Fibroblast of the conjunctiva (primary cell): ENCODE measurements at regions not wholly inside any gene's neighbourhood (a gene's known extent, or its start where the extent isn't known, plus 50 kb on each side); places are given as distances from the start of the nearest gene placed in this dataset.
"Not testable (repeated sequence)": the region's sequence is repeated elsewhere in the genome, so short reads cannot be mapped to it uniquely, and the experiment has no call there.

Source experiments
- DNase-seq: peaks from one replicate; pipeline ENCODE4 v3.0.0-alpha.2; 2010; ENCODE audit warnings: low read depth

- not testable (repeated sequence) for DNase-seq
Observed at GRCh38 chr16:58983181-58983965, 249.3 kb upstream of the GOT2 start.

- DNase-seq = peak; percentile 13
Observed at GRCh38 chr16:58970775-58971174, 236.7 kb upstream of the GOT2 start.

GRCh38 chr16:58963479-58963878 is 229.4 kb upstream of the GOT2 start:
- DNase-seq = no peak

GRCh38 chr16:58962811-58963210 is 228.7 kb upstream of the GOT2 start:
- no peak for DNase-seq

GRCh38 chr16:58960484-58960883 is 226.4 kb upstream of the GOT2 start:
- DNase-seq = no peak

- DNase-seq = no peak
Observed at GRCh38 chr16:58960034-58960433, 225.9 kb upstream of the GOT2 start.

GRCh38 chr16:58958749-58959148 is 224.6 kb upstream of the GOT2 start:
- DNase-seq = no peak

GRCh38 chr16:58948244-58948643 is 214.1 kb upstream of the GOT2 start:
- no peak for DNase-seq

GRCh38 chr16:58940609-58941008 is 206.5 kb upstream of the GOT2 start:
- DNase-seq = no peak

GRCh38 chr16:58938811-58939210 is 204.7 kb upstream of the GOT2 start:
- DNase-seq = no peak

- no peak for DNase-seq
Observed at GRCh38 chr16:58937661-58938060, 203.5 kb upstream of the GOT2 start.

- DNase-seq = no peak
Observed at GRCh38 chr16:58933186-58933585, 199.1 kb upstream of the GOT2 start.

GRCh38 chr16:58931436-58931835 is 197.3 kb upstream of the GOT2 start:
- peak; percentile 13 for DNase-seq

GRCh38 chr16:58923094-58923493 is 189.0 kb upstream of the GOT2 start:
- DNase-seq = no peak

- DNase-seq = no peak
Observed at GRCh38 chr16:58913456-58913855, 179.3 kb upstream of the GOT2 start.

- no peak for DNase-seq
Observed at GRCh38 chr16:58912571-58912970, 178.5 kb upstream of the GOT2 start.

GRCh38 chr16:58906981-58907715 is 173.0 kb upstream of the GOT2 start:
- no peak for DNase-seq

GRCh38 chr16:58904291-58904690 is 170.2 kb upstream of the GOT2 start:
- no peak for DNase-seq

GRCh38 chr16:58889516-58889915 is 155.4 kb upstream of the GOT2 start:
- DNase-seq = no peak

GRCh38 chr16:58885528-58886170 is 151.5 kb upstream of the GOT2 start:
- DNase-seq = no peak

GRCh38 chr16:58884141-58884540 is 150.0 kb upstream of the GOT2 start:
- DNase-seq = no peak

GRCh38 chr16:58883131-58883530 is 149.0 kb upstream of the GOT2 start:
- DNase-seq = no peak

- DNase-seq = no peak
Observed at GRCh38 chr16:58882292-58882691, 148.2 kb upstream of the GOT2 start.
